Liver (tissue), 3 donors: ENCODE measurements at regions not wholly inside any gene's neighbourhood (a gene's known extent, or its start where the extent isn't known, plus 50 kb on each side); places are given as distances from the start of the nearest gene placed in this dataset.

ENCODE experiments used
- ATF3 ChIP-seq: IDR thresholded peaks from 2 replicates; pipeline ENCODE4 v1.6.1; 2016; ENCODE audit warnings: antibody characterized with exemption
- CTCF ChIP-seq: fragments of 150-350 bp; IDR thresholded peaks from 2 replicates; pipeline ENCODE4 v1.5.1; 2017; ENCODE audit warnings: improper control_type of control experiment, low read depth, low read length; ENCODE audit not compliant: missing input control
- EGR1 ChIP-seq, 2 donors: IDR thresholded peaks; 2 replicates each; pipeline ENCODE4 v1.6.1; 2016 to 2018; ENCODE audit warnings: antibody characterized with exemption in 2 of 2, low read depth in 2 of 2
- FOXA1 ChIP-seq: IDR thresholded peaks from 2 replicates; pipeline ENCODE4 v1.6.1; 2016; ENCODE audit warnings: antibody characterized with exemption
- GABPA ChIP-seq, 2 donors: IDR thresholded peaks in 1 of 2; conservative IDR thresholded peaks in 1 of 2; 2 replicates each; pipeline ENCODE4 v1.6.1; 2016; ENCODE audit warnings: antibody characterized with exemption in 2 of 2, mild to moderate bottlenecking in 1 of 2, moderate library complexity in 1 of 2
- HNF4A ChIP-seq, 2 donors: conservative IDR thresholded peaks; 2 replicates each; pipeline ENCODE4 v1.6.1; 2016; ENCODE audit warnings: antibody characterized with exemption in 2 of 2, mild to moderate bottlenecking in 2 of 2
- MAX ChIP-seq: IDR thresholded peaks from 2 replicates; pipeline ENCODE4 v1.6.1; 2016; ENCODE audit warnings: antibody characterized with exemption
- NR2F2 ChIP-seq: IDR thresholded peaks from 2 replicates; pipeline ENCODE4 v1.6.1; 2016; ENCODE audit warnings: antibody characterized with exemption
- REST ChIP-seq: IDR thresholded peaks from 2 replicates; pipeline ENCODE4 v1.6.1; 2016; ENCODE audit warnings: antibody characterized with exemption, mild to moderate bottlenecking
- RXRA ChIP-seq, 2 donors: IDR thresholded peaks; 2 replicates each; pipeline ENCODE4 v1.6.1; 2017 to 2018; ENCODE audit warnings: antibody characterized with exemption in 2 of 2, mild to moderate bottlenecking in 1 of 2
- SP1 ChIP-seq: IDR thresholded peaks from 2 replicates; pipeline ENCODE4 v1.6.1; 2018; ENCODE audit warnings: antibody characterized with exemption, mild to moderate bottlenecking
- TAF1 ChIP-seq: conservative IDR thresholded peaks from 2 replicates; pipeline ENCODE4 v1.6.1; 2016; ENCODE audit warnings: antibody characterized with exemption, mild to moderate bottlenecking
- YY1 ChIP-seq: IDR thresholded peaks from 2 replicates; pipeline ENCODE4 v1.6.1; 2016; ENCODE audit warnings: antibody characterized with exemption, mild to moderate bottlenecking
- ZBTB33 ChIP-seq: IDR thresholded peaks from 2 replicates; pipeline ENCODE4 v1.6.1; 2016; ENCODE audit warnings: antibody characterized with exemption
- donor health status: healthy.
- donor health status: healthy.

GRCh38 chr1:58931756-58932155, 147.9 kb upstream of the JUN start:
- TF ChIP-seq SP1 (no peak), CTCF (no peak), HNF4A (conservative IDR thresholded peaks at IDR 0.05) (no peak), REST (no peak), TAF1 (no peak), GABPA (IDR thresholded peaks at IDR 0.05 in 1 of 2, conservative IDR thresholded peaks at IDR 0.05 in 1 of 2) (no peak), ATF3 (no peak), MAX (no peak), EGR1 (IDR thresholded peaks at IDR 0.05; ENCODE audit: low read depth in 2 of 2) (no peak), FOXA1 (no peak), YY1 (no peak), RXRA (IDR thresholded peaks at IDR 0.05) (no peak), ZBTB33 (no peak), NR2F2 (no peak)
